NOMO-1 treated with DMSO at 0.1 percent for 48 hours (cell line): ENCODE measurements at regions not wholly inside any gene's neighbourhood (a gene's known extent, or its start where the extent isn't known, plus 50 kb on each side); places are given as distances from the start of the nearest gene placed in this dataset.
"Not testable (repeated sequence)": the region's sequence is repeated elsewhere in the genome, so short reads cannot be mapped to it uniquely, and the experiment has no call there.

ENCODE experiments used
- DNase-seq: peaks from one replicate; lab custom pipeline; 2025; ENCODE audit not compliant: unreplicated experiment; lab: John Stamatoyannopoulos, UW

DNA sequence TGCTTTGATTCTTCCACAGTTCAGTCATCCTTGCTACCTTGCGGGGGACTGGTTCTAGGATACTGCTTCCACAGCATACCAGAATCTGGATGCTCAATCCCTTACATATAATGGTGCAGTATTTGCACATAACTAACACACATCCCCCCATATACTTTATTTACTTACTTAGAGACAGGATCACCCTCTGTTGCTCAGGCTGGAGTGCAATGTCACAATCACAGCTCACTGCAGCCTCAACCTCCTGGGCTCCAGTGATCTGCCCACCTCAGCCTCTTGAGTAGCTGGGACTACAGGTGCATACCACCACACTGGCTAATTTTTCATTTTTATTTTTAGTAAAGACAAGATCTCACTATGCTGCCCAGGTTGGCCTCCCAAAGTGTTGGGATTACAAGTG lies 112.2 kb downstream of the GOSR1 start:
- no peak for DNase-seq

DNA sequence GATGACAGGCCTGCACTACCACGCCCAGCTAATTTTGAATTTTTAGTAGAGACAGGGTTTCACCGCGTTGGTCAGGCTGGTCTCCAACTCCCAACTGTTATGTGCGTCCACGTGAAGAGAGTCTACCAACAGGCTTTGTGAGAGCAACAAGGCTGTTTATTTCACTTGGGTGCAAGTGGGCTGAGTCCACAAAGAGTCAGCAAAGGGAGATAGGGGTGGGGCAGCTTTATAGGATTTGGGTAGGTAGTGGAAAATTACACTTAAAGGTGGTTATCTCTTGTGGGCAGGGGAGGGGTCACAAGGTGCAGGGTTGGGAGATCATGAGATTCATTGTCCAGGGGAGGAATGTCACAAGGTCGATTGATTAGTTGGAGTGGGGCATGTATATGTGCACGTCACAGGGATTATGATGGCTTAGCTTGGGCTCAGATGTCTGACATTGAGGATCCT lies 111.6 kb downstream of the GOSR1 start:
- DNase-seq = no peak

DNA sequence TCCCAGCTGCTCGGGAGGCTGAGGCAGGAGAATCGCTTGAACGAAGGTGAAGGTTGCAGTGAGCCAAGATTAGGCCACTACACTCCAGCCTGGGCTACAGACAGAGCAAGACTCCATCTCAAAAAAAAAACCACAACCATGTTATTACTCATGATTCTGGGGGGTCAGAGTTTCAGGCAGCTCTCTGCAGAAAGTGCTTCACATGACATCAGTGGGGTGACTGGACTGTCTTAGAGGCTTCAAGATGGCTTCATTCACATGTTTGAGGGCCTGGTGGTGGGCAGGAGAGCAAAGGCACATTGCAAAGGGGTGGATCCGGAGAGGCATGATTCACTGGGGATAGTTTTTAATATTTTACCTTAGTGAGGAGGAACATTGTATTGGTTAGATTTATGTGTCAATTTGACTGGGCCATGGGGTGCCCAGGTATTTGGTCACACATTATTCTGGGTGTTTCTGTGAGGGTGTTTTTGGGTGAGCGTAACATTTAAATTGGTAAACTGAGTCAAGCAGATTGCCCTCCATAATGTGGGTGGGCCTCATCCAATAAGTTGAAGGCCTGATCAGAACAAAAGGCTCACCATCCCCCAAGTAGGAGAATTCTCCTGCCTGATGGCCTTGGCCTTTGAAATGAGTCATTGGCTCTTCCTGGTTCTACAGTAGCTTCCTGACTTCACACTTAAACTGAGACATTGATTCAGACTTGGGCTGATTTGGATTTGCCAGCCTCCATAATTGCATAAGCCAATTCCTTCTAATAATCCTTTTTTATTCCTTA lies 109.8 kb downstream of the GOSR1 start:
- DNase-seq = no peak

DNA sequence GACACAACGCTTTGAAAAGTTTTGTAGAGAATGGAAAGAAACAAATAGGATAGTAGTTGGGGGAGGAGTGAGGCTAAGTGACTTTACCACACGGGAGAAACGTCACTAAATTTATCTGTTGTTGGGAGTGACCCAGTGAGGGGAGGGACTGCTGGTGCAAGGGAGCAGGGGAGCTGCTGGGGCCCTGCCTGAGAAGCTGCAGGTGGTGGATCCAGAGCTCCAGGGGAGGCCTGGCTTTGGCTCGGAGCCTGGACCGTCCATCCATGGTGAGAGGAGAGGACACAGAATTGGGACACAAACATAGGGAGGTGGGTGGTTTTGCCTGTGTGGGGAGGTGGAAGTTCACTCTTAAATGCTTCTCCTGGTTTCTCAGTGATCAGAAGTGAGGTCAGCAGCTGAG lies 107.6 kb downstream of the GOSR1 start:
- no peak for DNase-seq

DNA sequence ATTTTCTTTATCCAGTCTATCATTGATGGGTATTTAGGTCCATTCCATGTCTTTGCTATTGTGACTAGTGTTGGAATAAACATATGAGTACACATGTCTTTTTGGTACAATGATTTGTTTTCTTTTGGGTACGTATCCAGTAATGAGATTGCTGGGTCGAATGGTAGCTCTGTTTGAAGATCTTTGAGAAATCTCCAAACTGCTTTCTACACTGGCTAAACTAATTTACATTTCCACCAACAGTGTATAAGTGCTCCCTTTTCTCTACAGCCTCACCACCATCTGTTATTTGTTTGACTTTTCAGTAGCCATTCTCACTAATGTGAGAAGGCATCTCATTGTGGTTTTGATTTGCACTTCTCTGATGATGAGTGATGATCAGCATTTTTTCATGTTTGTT lies 103.7 kb downstream of the GOSR1 start:
- DNase-seq = no peak

DNA sequence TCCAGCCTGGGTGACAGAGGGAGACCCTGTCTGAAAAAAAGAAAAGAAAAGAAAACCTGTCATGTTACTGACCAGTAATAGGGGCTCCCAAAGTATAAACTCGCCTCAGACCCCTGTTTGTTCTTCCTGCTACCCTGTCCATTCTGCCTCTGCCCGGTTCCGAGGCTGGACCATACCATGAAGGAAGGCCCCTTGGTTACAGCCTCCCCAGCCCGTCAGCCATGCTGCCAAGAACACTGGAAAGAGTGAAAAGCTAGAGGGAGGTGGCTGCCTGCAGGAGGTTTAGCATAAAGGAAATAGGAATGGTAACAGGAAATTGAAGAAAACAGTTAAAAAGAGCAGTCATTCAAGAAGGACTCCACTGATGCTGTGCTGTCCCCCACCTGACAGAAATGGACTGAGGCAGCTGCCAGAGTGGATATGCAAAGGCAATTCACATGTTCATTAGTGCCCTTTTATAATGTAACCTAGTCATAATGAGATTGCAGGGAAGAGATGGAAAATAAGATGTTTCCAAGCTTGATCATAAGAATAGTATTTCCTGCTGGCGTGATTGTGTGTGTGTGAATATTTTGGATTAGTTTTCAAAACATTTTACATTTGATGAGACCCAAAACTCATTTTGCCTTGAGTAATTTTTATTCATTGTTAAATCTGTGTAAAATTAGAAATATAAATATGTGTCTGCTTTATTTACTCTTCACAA lies 102.6 kb downstream of the GOSR1 start:
- DNase-seq = no peak

DNA sequence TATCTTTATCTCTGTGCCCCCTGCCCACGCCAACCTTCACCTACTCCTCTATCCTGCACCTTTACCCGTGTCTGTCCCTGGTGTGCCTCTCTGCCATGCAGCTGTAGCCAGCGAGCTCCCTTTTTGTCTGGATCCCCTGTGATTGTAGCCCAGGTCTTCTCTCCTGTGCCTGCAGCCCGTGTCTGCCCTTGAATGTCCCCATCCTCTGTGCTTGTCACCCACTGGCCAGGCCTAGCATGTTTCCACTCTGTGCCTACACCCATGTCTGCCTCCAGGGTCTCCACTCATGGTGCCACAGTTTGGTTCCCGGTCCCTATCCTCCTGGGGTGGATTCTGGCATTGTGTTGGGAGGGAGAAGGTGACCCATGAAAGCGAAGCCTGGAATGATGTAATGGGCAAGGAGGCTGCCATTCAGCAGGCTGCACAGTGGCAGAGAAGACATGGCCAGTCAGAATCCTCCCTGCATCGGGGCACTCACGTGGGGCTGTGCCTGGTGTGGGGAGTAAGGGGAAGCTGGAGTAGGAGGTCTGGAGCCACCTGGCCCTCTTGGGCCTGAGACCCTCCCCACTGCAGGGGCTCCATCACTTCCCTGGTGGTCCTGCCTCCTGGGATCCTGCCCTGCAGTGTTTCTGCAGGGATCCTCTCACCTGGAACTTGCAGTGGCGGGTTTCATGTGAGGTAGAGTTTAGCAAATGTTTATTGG lies 101.0 kb downstream of the GOSR1 start:
- DNase-seq = not testable (repeated sequence)
